ENCODE measurements at regions not wholly inside any gene's neighbourhood (a gene's known extent, or its start where the extent isn't known, plus 50 kb on each side); places are given as distances from the start of the nearest gene placed in this dataset.

GRCh38 chr2:190804182-190804795 is 76.3 kb upstream of the GLS start:
- TF ChIP-seq GATA2 (IDR thresholded peaks at IDR 0.05; ENCODE audit: low read depth, low read length): no peak
- no peak for TF ChIP-seq GATA3 (IDR thresholded peaks at IDR 0.05; ENCODE audit: low read depth, low read length)

Measured in SH-SY5Y (cell line).